ENCODE measurements at regions not wholly inside any gene's neighbourhood (a gene's known extent, or its start where the extent isn't known, plus 50 kb on each side); places are given as distances from the start of the nearest gene placed in this dataset.

- H3K27ac ChIP-seq = no peak overlapping the region
- TF ChIP-seq CTCF (IDR thresholded peaks at IDR 0.05) = no peak
- no peak for TF ChIP-seq ZFX (IDR thresholded peaks at IDR 0.05; ENCODE audit: borderline replicate concordance)
Measured at GRCh38 chr1:188889166-188889565, 1588.5 kb downstream of the BRINP3 start.

- no peak overlapping the region for H3K27ac ChIP-seq
- TF ChIP-seq ZFX (IDR thresholded peaks at IDR 0.05; ENCODE audit: borderline replicate concordance) (no peak), CTCF (IDR thresholded peaks at IDR 0.05) (no peak)
Measured at GRCh38 chr1:188891958-188892357, 1585.7 kb downstream of the BRINP3 start.

DNA sequence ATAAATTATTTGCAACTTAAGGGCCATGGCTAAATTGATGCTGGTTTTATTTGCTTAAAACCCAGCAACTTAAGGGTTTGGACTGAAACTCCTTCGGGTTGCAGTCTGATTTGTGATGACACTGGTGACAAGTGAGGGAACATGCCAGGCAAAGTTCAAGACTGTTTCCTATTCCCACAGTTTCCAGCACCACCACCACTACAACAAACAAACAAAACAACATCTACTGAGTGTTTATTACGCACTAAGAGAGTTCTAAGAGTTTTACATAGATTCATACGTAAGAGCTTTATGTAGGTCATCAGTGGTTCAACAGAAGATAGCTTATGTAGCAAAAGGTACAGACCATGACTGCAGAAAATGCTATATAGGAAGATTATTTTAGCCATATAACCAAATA, 1582.1 kb downstream of the BRINP3 start:
- no peak for TF ChIP-seq ZFX (IDR thresholded peaks at IDR 0.05; ENCODE audit: borderline replicate concordance)
- TF ChIP-seq CTCF (IDR thresholded peaks at IDR 0.05) = no peak

GRCh38 chr1:188903241-188903640, 1574.4 kb downstream of the BRINP3 start:
- TF ChIP-seq CTCF (IDR thresholded peaks at IDR 0.05) (no peak), ZFX (IDR thresholded peaks at IDR 0.05; ENCODE audit: borderline replicate concordance) (no peak)
- H3K27ac ChIP-seq = no peak overlapping the region

More for the DNA sequence above, 1582.1 kb downstream of the BRINP3 start:
- no peak overlapping the region for H3K27ac ChIP-seq

DNA sequence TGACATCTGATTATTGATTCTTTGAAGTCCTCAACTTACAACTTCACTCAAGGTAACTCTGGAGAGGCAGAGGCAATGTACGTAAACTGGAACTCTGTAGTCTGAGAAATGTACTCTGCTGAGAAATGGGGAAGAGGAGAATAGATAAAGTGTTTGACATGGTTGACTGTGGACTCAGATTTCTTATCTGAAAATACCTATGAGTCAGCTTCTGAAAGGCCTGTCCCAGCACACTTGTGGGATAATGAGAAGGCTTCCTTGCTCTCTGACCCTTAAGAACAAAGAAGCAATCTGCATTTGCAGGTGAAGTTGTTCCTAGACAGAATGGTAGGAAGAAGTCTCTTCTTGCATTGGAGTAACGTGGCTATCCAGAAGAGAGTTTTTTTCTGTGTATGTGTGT, 1573.5 kb downstream of the BRINP3 start:
- no peak overlapping the region for H3K27ac ChIP-seq
- TF ChIP-seq CTCF (IDR thresholded peaks at IDR 0.05) (no peak), ZFX (IDR thresholded peaks at IDR 0.05; ENCODE audit: borderline replicate concordance) (no peak)

GRCh38 chr1:188906921-188907641, 1570.6 kb downstream of the BRINP3 start:
- H3K27ac ChIP-seq = no peak overlapping the region
- TF ChIP-seq ZFX (IDR thresholded peaks at IDR 0.05; ENCODE audit: borderline replicate concordance) (no peak), CTCF (IDR thresholded peaks at IDR 0.05) (no peak)

- no peak overlapping the region for H3K27ac ChIP-seq
- no peak for TF ChIP-seq CTCF (IDR thresholded peaks at IDR 0.05)
Measured at GRCh38 chr1:188930382-188930781, 1547.3 kb downstream of the BRINP3 start.

Data from 22Rv1 (cell line).